ENCODE measurements at regions not wholly inside any gene's neighbourhood (a gene's known extent, or its start where the extent isn't known, plus 50 kb on each side); places are given as distances from the start of the nearest gene placed in this dataset.

- FAIRE-seq (no peak), DNase-seq (ENCODE audit: insufficient read length, low spot score) (no peak)
Measured at GRCh38 chrX:39823424-39823823, 274.3 kb downstream of the BCOR start.

- DNase-seq (ENCODE audit: insufficient read length, low spot score) (no peak), FAIRE-seq (no peak)
Measured at GRCh38 chrX:39823854-39824253, 273.9 kb downstream of the BCOR start.

- no peak for DNase-seq (ENCODE audit: insufficient read length, low spot score)
- FAIRE-seq: peak; percentile 80
Measured at GRCh38 chrX:39826813-39827543, 270.8 kb downstream of the BCOR start.

- FAIRE-seq (peak; percentile 79), DNase-seq (ENCODE audit: insufficient read length, low spot score) (peak; percentile 50)
Measured at GRCh38 chrX:39827951-39828350, 269.8 kb downstream of the BCOR start.

GRCh38 chrX:39828971-39829370 lies 268.8 kb downstream of the BCOR start:
- DNase-seq (ENCODE audit: insufficient read length, low spot score) (no peak), FAIRE-seq (peak; percentile 61)

GRCh38 chrX:39829965-39830364 lies 267.8 kb downstream of the BCOR start:
- DNase-seq (ENCODE audit: insufficient read length, low spot score) (no peak), FAIRE-seq (no peak)

GRCh38 chrX:39830414-39830813 lies 267.3 kb downstream of the BCOR start:
- DNase-seq (ENCODE audit: insufficient read length, low spot score) (no peak), FAIRE-seq (no peak)

GRCh38 chrX:39832211-39832610 lies 265.5 kb downstream of the BCOR start:
- DNase-seq (ENCODE audit: insufficient read length, low spot score): no peak
- no peak for FAIRE-seq

GRCh38 chrX:39834600-39834999 lies 263.2 kb downstream of the BCOR start:
- peak; percentile 76 for FAIRE-seq
- no peak for DNase-seq (ENCODE audit: insufficient read length, low spot score)

- DNase-seq (ENCODE audit: insufficient read length, low spot score): no peak
- FAIRE-seq: peak; percentile 53
Measured at GRCh38 chrX:39835241-39835640, 262.5 kb downstream of the BCOR start.

GRCh38 chrX:39835776-39836175 lies 262.0 kb downstream of the BCOR start:
- no peak for FAIRE-seq
- no peak for DNase-seq (ENCODE audit: insufficient read length, low spot score)

- no peak for FAIRE-seq
- DNase-seq (ENCODE audit: insufficient read length, low spot score): no peak
Measured at GRCh38 chrX:39836802-39837420, 260.8 kb downstream of the BCOR start.

GRCh38 chrX:39837688-39838087 lies 260.1 kb downstream of the BCOR start:
- FAIRE-seq (no peak), DNase-seq (ENCODE audit: insufficient read length, low spot score) (no peak)

- DNase-seq (ENCODE audit: insufficient read length, low spot score): no peak
- no peak for FAIRE-seq
Measured at GRCh38 chrX:39839371-39839770, 258.4 kb downstream of the BCOR start.

- no peak for FAIRE-seq
- DNase-seq (ENCODE audit: insufficient read length, low spot score): no peak
Measured at GRCh38 chrX:39840133-39840532, 257.6 kb downstream of the BCOR start.

GRCh38 chrX:39840581-39841093 lies 257.1 kb downstream of the BCOR start:
- DNase-seq (ENCODE audit: insufficient read length, low spot score) (no peak), FAIRE-seq (peak; percentile 61)

GRCh38 chrX:39841604-39842003 lies 256.2 kb downstream of the BCOR start:
- DNase-seq (ENCODE audit: insufficient read length, low spot score): no peak
- no peak for FAIRE-seq

- DNase-seq (ENCODE audit: insufficient read length, low spot score): no peak
- FAIRE-seq: no peak
Measured at GRCh38 chrX:39842281-39842973, 255.3 kb downstream of the BCOR start.

- FAIRE-seq: no peak
- DNase-seq (ENCODE audit: insufficient read length, low spot score): no peak
Measured at GRCh38 chrX:39843318-39843717, 254.4 kb downstream of the BCOR start.

GRCh38 chrX:39845233-39845632 lies 252.5 kb downstream of the BCOR start:
- FAIRE-seq: no peak
- no peak for DNase-seq (ENCODE audit: insufficient read length, low spot score)

- FAIRE-seq (no peak), DNase-seq (ENCODE audit: insufficient read length, low spot score) (no peak)
Measured at GRCh38 chrX:39846460-39846859, 251.3 kb downstream of the BCOR start.

GRCh38 chrX:39848243-39848642 lies 249.5 kb downstream of the BCOR start:
- FAIRE-seq (no peak), DNase-seq (ENCODE audit: insufficient read length, low spot score) (no peak)

Measured in GM19239 (cell line).